Vagina (tissue), 2 donors: ENCODE measurements at regions not wholly inside any gene's neighbourhood (a gene's known extent, or its start where the extent isn't known, plus 50 kb on each side); places are given as distances from the start of the nearest gene placed in this dataset.

Experiments used
- POLR2A ChIP-seq, 2 donors: fragments of 450-650 bp; IDR thresholded peaks; one replicate each; pipeline ENCODE4 v1.6.1; 2017; ENCODE audit warnings: antibody characterized with exemption in 2 of 2, mild to moderate bottlenecking in 2 of 2, moderate library complexity in 2 of 2
- POLR2AphosphoS5 ChIP-seq, 2 donors: sonication (generic); formaldehyde crosslinking; IDR thresholded peaks; one replicate each; pipeline ENCODE4 v1.9.0; 2017; ENCODE audit warnings: antibody characterized with exemption in 2 of 2, mild to moderate bottlenecking in 2 of 2, low read depth in 1 of 2; ENCODE audit not compliant: insufficient read depth in 1 of 2
- TF ChIP-seq, protein P1 (sequence below), 3 experiments: fragments of 450-650 bp in 2 of 3; fragments of 200-600 bp in 1 of 3; sonication (generic) in 1 of 3; IDR thresholded peaks; one replicate each; pipeline ENCODE4 v1.5.1; 2017 to 2019; ENCODE audit warnings: antibody characterized with exemption in 3 of 3, mild to moderate bottlenecking in 2 of 3, moderate library complexity in 2 of 3

DNA sequence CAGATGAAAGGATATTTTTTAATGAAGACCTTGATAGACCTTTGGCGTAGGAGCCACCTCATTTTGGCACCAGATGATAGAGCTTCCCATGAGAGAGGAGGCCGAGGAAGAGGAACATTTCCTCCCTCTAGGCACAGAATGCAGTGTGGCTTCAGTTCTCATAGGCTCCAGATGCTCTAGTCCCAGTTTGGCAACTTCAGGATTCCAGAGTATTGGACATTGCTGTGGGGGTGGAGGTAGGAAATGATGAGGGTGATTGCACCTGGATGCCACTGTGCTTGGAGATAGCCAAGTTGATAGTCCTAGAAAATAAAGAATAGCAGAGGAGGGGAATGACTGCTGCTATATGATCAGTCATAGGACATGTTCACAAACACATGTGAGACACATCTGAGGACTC is 58.3 kb upstream of the KY start:
- TF ChIP-seq, protein P1, sequence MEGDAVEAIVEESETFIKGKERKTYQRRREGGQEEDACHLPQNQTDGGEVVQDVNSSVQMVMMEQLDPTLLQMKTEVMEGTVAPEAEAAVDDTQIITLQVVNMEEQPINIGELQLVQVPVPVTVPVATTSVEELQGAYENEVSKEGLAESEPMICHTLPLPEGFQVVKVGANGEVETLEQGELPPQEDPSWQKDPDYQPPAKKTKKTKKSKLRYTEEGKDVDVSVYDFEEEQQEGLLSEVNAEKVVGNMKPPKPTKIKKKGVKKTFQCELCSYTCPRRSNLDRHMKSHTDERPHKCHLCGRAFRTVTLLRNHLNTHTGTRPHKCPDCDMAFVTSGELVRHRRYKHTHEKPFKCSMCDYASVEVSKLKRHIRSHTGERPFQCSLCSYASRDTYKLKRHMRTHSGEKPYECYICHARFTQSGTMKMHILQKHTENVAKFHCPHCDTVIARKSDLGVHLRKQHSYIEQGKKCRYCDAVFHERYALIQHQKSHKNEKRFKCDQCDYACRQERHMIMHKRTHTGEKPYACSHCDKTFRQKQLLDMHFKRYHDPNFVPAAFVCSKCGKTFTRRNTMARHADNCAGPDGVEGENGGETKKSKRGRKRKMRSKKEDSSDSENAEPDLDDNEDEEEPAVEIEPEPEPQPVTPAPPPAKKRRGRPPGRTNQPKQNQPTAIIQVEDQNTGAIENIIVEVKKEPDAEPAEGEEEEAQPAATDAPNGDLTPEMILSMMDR (IDR thresholded peaks at IDR 0.05), result no peak
- TF ChIP-seq POLR2A (IDR thresholded peaks at IDR 0.05) (no peak), POLR2AphosphoS5 (IDR thresholded peaks at IDR 0.05; ENCODE audit: insufficient read depth in 1 of 2, low read depth in 1 of 2) (no peak)
